NCI-H748 (cell line): ENCODE measurements at regions not wholly inside any gene's neighbourhood (a gene's known extent, or its start where the extent isn't known, plus 50 kb on each side); places are given as distances from the start of the nearest gene placed in this dataset.

Source experiments
- DNase-seq: peaks from one replicate; lab custom pipeline; 2025; ENCODE audit not compliant: unreplicated experiment; lab: John Stamatoyannopoulos, UW

- no peak for DNase-seq
Observed at GRCh38 chr9:78595200-78595945, 298.4 kb downstream of the PSAT1 start.

- no peak for DNase-seq
Observed at GRCh38 chr9:78596346-78596745, 299.4 kb downstream of the PSAT1 start.

DNA sequence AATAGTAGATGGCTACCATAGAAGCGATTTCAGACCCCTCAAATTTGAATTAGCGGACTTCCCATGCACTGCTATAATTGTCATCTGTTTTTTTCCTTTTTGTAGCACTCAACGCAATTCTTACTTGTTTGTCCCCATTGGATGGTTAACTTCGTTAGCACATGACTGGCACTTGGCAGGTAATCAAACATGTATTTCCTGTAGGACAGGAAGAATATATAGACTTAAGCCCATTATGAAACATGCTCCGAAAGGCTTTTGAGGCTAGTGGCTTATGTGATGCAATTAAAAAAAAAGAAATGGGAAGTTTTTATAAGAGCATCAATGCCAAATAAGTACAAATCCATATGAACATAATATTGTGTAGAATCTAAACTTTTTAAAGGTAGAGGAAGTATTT, 301.2 kb downstream of the PSAT1 start:
- DNase-seq: peak; percentile 10

DNA sequence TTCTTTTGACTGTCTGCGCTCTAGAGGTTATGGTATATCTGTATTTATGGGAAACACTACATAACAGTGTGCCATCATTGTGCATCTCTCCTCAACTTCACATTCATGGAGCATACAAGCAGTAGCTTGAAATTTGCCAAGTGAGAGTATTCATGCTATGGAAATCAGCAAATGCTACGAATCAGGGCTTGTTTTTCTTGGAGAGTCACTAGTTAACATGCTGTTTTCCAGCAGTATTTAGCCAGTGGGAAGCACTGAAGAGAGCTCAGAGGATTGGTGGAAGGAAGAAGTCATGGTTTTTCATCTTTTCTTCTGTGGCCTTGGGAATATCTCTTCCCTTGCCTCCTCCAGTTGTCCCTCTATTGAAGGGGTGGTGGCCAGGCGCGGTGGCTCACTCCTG, 303.0 kb downstream of the PSAT1 start:
- no peak for DNase-seq

DNA sequence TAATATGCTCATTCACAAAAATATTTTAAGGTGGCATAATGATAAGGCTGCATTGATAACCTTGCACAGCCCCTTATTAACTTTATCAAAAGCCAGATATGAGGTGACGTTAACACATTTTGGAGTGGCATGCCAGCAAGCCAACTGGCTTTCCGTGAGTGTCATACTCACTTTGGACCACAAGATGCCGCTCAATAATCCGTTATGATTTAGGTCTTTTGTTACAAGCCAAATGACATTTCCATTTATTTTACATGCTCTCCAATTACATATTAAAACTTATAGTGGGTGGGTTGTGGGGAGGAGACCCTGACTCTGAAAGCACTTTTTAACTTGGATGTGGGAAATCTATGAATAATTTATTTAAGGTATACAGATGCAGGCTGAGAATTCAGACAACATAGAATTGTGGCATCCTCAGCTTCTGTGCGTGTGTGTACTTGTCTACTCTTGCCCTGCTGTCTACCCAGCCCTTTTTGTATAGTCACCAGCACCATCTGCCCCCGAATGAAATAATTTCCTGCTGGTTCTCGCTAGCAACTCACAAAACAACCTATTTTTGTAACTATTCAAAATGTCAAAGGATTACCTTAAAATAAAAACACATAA, 305.1 kb downstream of the PSAT1 start:
- peak; percentile 79 for DNase-seq

DNA sequence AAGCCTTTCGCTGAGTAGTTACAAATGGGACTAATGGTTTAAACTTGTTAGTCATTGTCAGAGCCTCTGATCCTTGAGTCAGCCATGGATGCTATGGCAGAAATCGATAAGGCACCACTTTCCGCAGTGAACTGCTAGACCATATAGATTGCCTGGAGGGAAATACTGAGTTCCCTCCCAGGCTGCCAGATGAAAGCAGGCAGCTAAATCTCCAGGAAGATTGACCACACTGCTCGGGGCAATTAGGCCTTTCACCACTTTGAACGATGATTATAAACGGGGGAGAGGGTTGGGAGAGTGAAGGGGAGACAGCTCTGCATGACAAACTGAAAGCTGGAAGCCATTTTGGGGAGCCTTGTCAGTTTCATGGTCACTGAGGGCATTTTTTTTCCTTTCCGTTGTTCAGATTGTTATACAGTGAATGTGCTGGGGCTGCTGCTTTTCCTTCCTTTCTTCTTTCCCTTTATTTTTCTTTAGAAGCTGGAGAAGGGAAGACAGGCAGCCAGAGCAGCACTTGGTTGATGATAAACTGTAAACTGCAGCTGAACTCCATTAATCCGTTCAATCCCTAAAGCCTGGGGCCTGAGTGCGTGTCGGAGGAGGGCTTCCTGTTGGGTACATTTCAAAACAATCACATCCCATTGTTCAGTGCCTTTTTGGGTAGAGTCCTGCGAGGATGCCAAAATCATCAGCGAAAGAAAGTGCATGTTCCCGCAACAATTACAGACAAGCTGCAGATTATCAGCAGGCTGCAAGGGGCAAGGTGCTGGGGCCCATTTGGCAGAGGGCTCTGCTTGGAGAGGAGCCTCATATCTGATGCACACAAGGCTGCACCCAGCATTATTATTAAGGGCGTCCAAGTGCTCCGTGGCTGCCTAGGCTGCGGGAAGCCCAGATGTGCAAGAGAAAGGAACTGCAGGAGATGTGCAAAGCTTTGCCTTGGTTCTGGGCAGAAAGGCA, 308.4 kb downstream of the PSAT1 start:
- DNase-seq: no peak

DNA sequence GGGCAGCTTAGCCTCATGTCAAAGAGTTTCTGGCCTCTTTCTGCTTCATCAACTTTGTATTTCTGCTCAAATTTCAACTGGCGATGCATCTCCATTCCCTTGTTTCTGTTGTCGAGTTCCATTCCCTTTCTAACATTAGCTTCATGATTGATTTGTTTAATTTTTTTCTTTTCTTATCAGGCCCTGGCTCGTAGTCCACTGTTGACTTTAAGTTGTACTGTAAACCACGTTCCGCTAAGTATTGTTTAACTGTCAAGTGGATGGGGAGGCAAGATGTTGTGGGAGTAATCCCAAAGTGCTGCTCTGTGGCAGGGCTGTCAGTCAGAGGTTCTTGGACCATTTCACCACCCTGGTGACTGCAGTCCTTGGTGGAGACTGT, 309.1 kb downstream of the PSAT1 start:
- peak; percentile 30 for DNase-seq

- DNase-seq: no peak
Observed at GRCh38 chr9:78607853-78608252, 310.9 kb downstream of the PSAT1 start.

- DNase-seq: peak; percentile 90
Observed at GRCh38 chr9:78609450-78609849, 312.5 kb downstream of the PSAT1 start.

DNA sequence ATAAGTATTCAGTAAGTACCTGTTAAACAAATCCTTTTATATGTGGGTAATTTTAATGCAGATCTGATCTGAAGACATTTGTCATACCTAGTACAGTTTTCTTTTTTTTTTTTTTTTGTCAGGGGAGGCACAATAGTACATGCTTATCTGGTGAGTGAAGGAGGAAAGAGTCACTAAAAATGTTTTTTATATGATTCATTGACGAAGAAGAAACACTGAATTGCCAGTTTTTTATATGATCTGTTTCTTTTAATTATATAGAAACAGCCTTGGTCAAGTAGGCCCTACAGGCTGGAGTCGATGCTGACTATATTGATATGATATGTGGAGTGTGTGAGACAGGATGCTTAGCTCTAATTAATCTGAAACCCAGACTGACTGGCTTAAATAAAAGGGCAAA, 315.2 kb downstream of the PSAT1 start:
- DNase-seq: no peak

DNA sequence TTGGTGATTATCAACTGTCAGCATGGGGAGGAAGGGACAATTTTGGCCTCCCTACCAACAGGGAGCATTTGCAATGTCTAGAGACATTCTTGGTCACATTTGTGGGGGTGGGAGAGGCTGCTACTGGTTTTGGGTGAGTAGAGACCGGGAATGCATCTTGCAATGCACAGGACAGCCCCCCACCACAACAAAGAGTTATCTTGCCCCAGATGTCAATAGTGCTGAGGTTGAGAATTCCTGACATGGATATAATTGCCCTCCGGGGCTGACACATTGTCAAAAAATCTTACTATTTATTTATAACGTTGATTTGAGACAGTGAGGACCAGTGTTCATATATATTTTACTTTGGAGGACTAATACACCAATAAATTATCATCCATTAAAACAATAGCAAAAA, 316.1 kb downstream of the PSAT1 start:
- no peak for DNase-seq

GRCh38 chr9:78614892-78615291, 318.0 kb downstream of the PSAT1 start:
- no peak for DNase-seq

DNA sequence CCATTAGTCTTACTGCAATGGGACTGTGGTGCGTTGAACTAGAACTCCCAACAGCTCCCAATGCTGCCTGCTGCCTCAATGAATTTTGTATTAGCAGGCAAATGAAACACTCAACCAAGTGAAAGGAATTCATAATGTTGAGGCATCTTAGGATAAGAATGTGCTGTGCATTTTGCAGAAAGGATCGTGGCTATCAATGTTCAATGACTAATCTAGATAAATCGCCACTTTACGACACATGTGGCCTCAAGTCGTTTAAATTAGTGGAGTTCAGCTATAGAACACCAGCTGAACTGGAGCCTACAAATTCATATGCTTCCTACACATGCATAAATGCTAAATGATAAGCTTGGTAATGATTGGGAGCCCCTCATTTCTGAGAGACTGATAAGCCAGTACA, 318.4 kb downstream of the PSAT1 start:
- DNase-seq: no peak

GRCh38 chr9:78618735-78619134, 321.8 kb downstream of the PSAT1 start:
- DNase-seq: no peak

- DNase-seq: no peak
Observed at GRCh38 chr9:78620303-78620702, 323.4 kb downstream of the PSAT1 start.

DNA sequence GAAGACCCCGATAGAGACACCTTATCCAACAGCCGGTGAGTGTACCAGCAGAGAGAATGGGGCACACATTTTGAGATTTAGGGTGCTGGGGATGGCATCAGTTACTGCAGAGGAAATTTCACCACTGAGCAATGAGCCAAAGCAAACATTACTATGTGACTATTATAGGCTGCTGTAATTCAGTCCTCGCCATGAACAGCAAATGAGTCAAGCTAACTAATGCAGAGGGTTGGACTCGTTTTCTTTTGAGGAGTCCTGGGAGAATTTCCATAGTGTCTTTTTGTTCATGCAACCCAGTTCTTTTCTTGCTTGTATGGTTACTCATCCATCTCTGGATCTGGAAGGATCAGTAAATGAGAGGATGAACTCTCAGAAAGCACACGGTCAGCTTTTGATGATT, 323.8 kb downstream of the PSAT1 start:
- no peak for DNase-seq

DNA sequence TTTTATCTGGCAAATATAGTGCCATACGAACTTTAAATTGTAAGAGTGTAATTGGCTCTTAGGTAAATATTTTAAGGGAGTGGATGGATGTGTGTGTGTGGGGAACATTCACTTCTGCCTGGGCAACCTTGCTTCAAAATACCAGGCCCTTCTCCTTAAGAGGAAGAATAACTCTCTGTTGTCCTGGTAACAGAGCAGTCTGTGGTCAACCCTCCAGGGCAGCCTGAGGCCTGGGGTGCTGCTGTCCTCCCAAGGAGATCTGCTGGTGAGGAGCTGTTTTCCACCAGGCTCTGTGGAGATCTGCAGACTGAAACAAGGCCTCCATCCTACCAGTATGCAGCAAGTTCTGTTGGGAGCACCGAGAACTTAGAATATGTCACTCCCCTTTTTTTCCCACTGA, 325.2 kb downstream of the PSAT1 start:
- no peak for DNase-seq

DNA sequence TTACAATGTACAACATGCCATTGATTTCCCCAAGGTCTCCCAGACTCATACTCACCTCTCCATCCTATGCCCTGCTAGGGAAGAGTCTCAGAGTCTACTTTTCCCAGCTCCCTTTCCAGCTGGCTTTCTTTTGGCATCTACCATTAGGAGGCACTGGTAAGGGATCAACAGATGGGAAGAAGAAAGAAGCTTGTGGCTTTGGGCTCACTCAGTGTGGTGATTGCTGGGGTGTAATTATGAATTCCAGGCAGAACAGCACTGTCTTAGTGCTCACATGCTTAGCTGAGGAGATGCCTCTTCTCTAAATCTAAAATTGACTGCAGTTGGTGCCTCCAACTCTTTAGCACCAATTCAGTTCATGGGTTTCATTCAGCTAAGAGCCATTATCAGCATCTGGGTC, 330.0 kb downstream of the PSAT1 start:
- no peak for DNase-seq

- DNase-seq: no peak
Observed at GRCh38 chr9:78630966-78631365, 334.0 kb downstream of the PSAT1 start.

- DNase-seq: no peak
Observed at GRCh38 chr9:78640728-78641127, 343.8 kb downstream of the PSAT1 start.

- no peak for DNase-seq
Observed at GRCh38 chr9:78644359-78644758, 347.4 kb downstream of the PSAT1 start.

- no peak for DNase-seq
Observed at GRCh38 chr9:78654324-78654723, 357.4 kb downstream of the PSAT1 start.
